Vagina (tissue), 2 donors: ENCODE measurements at regions not wholly inside any gene's neighbourhood (a gene's known extent, or its start where the extent isn't known, plus 50 kb on each side); places are given as distances from the start of the nearest gene placed in this dataset.

ENCODE experiments used
- DNase-seq, 2 donors: peaks; one replicate each; pipeline ENCODE4 v3.0.0-alpha.2; 2017; ENCODE audit errors: extremely low spot score in 2 of 2
- H3K27ac ChIP-seq: fragments of 200-600 bp; sonication (generic); one replicate; pipeline ENCODE4 v1.5.1; 2019
- H3K27me3 ChIP-seq: fragments of 200-600 bp; sonication (generic); one replicate; pipeline ENCODE4 v1.5.1; 2019
- H3K36me3 ChIP-seq, 2 donors: fragments of 200-600 bp; sonication (generic); one replicate each; pipeline ENCODE4 v1.5.1; 2017 to 2019
- H3K4me1 ChIP-seq: fragments of 200-600 bp; sonication (generic); one replicate; pipeline ENCODE4 v1.5.1; 2019
- H3K4me3 ChIP-seq, 2 donors: fragments of 200-600 bp; sonication (generic); 1 replicate in 1 of 2; 2 replicates in 1 of 2; pipeline ENCODE4 v1.5.1; 2016 to 2019
- H3K9me3 ChIP-seq: fragments of 200-600 bp; sonication (generic); one replicate; pipeline ENCODE4 v1.5.1; 2019
- CTCF ChIP-seq, 3 experiments: fragments of 450-650 bp in 2 of 3; fragments of 200-600 bp in 1 of 3; sonication (generic) in 1 of 3; IDR thresholded peaks; one replicate each; pipeline ENCODE4 v1.5.1; 2017 to 2019; ENCODE audit warnings: antibody characterized with exemption in 3 of 3, mild to moderate bottlenecking in 2 of 3, moderate library complexity in 2 of 3
- POLR2A ChIP-seq, 2 donors: fragments of 450-650 bp; IDR thresholded peaks; one replicate each; pipeline ENCODE4 v1.6.1; 2017; ENCODE audit warnings: antibody characterized with exemption in 2 of 2, mild to moderate bottlenecking in 2 of 2, moderate library complexity in 2 of 2
- POLR2AphosphoS5 ChIP-seq, 2 donors: sonication (generic); formaldehyde crosslinking; IDR thresholded peaks; one replicate each; pipeline ENCODE4 v1.9.0; 2017; ENCODE audit warnings: antibody characterized with exemption in 2 of 2, mild to moderate bottlenecking in 2 of 2, low read depth in 1 of 2; ENCODE audit not compliant: insufficient read depth in 1 of 2
- intact Hi-C: fragments of 100-400 bp; cut with DNase I; formaldehyde crosslinking; loops from one replicate; pipeline ENCODE4 v1.15.1; 2023

GRCh38 chr1:30033256-30034104 lies 689.9 kb downstream of the MATN1 start:
- H3K27ac ChIP-seq, result no peak overlapping the region
- H3K4me1 ChIP-seq, result no peaks in the 10 kb centered on the region
- no peaks in the 10 kb centered on the region for H3K9me3 ChIP-seq
- peak; percentile 71 to 87 for DNase-seq
- H3K27me3 ChIP-seq, result no peaks in the 10 kb centered on the region
- no peak for TF ChIP-seq CTCF (IDR thresholded peaks at IDR 0.05)
- no peak for TF ChIP-seq POLR2A (IDR thresholded peaks at IDR 0.05)
- no peak for TF ChIP-seq POLR2AphosphoS5 (IDR thresholded peaks at IDR 0.05; ENCODE audit: insufficient read depth in 1 of 2, low read depth in 1 of 2)
- H3K4me3 ChIP-seq, result no peak overlapping the region
- no peaks in the 10 kb centered on the region for H3K36me3 ChIP-seq
- intact Hi-C loops, result no loop called here

GRCh38 chr1:30032302-30032701 lies 691.1 kb downstream of the MATN1 start:
- Histone ChIP-seq H3K9me3 (no peaks in the 10 kb centered on the region), H3K4me3 (no peak overlapping the region), H3K27me3 (no peaks in the 10 kb centered on the region), H3K27ac (no peak overlapping the region), H3K4me1 (no peaks in the 10 kb centered on the region), H3K36me3 (no peaks in the 10 kb centered on the region)
- intact Hi-C loops, result no loop called here
- peak in 1 of 2 donors; percentile 16 for DNase-seq
- TF ChIP-seq POLR2A (IDR thresholded peaks at IDR 0.05), result no peak
- no peak for TF ChIP-seq CTCF (IDR thresholded peaks at IDR 0.05)
- TF ChIP-seq POLR2AphosphoS5 (IDR thresholded peaks at IDR 0.05; ENCODE audit: insufficient read depth in 1 of 2, low read depth in 1 of 2), result no peak

- Histone ChIP-seq H3K9me3 (no peaks in the 10 kb centered on the region), H3K27me3 (no peaks in the 10 kb centered on the region), H3K36me3 (no peaks in the 10 kb centered on the region), H3K4me1 (no peaks in the 10 kb centered on the region), H3K4me3 (no peak overlapping the region), H3K27ac (no peak overlapping the region)
- intact Hi-C loops, result no loop called here
- DNase-seq, result peak in 1 of 2 donors; percentile 25
- no peak for TF ChIP-seq CTCF (IDR thresholded peaks at IDR 0.05)
- no peak for TF ChIP-seq POLR2AphosphoS5 (IDR thresholded peaks at IDR 0.05; ENCODE audit: insufficient read depth in 1 of 2, low read depth in 1 of 2)
- TF ChIP-seq POLR2A (IDR thresholded peaks at IDR 0.05), result no peak
Observed at GRCh38 chr1:30029677-30030076, 693.7 kb downstream of the MATN1 start.

- no peaks in the 10 kb centered on the region for H3K4me1 ChIP-seq
- DNase-seq, result peak in 1 of 2 donors; percentile 81
- intact Hi-C loops, result no loop called here
- no peaks in the 10 kb centered on the region for H3K9me3 ChIP-seq
- H3K27ac ChIP-seq, result no peak overlapping the region
- no peak overlapping the region for H3K4me3 ChIP-seq
- TF ChIP-seq POLR2AphosphoS5 (IDR thresholded peaks at IDR 0.05; ENCODE audit: insufficient read depth in 1 of 2, low read depth in 1 of 2) (no peak), POLR2A (IDR thresholded peaks at IDR 0.05) (no peak), CTCF (IDR thresholded peaks at IDR 0.05) (no peak)
- no peaks in the 10 kb centered on the region for H3K27me3 ChIP-seq
- H3K36me3 ChIP-seq, result no peaks in the 10 kb centered on the region
Observed at GRCh38 chr1:30028939-30029338, 694.4 kb downstream of the MATN1 start.

- Histone ChIP-seq H3K27ac (no peak overlapping the region), H3K4me3 (no peak overlapping the region), H3K9me3 (no peaks in the 10 kb centered on the region), H3K36me3 (no peaks in the 10 kb centered on the region), H3K27me3 (no peaks in the 10 kb centered on the region), H3K4me1 (no peaks in the 10 kb centered on the region)
- intact Hi-C loops, result no loop called here
- peak in 1 of 2 donors; percentile 79 for DNase-seq
- TF ChIP-seq POLR2AphosphoS5 (IDR thresholded peaks at IDR 0.05; ENCODE audit: insufficient read depth in 1 of 2, low read depth in 1 of 2) (no peak), POLR2A (IDR thresholded peaks at IDR 0.05) (no peak), CTCF (IDR thresholded peaks at IDR 0.05) (no peak)
Observed at GRCh38 chr1:30028283-30028682, 695.1 kb downstream of the MATN1 start.
